Neural progenitor cell (in vitro differentiated cells): ENCODE measurements at regions not wholly inside any gene's neighbourhood (a gene's known extent, or its start where the extent isn't known, plus 50 kb on each side); places are given as distances from the start of the nearest gene placed in this dataset.

Experiments used
- DNase-seq: peaks from one replicate; pipeline ENCODE4 v3.0.0-alpha.2; 2016; ENCODE audit warnings: low spot score
- H2AFZ ChIP-seq: fragments of 200-600 bp; sonication (generic); replicated peaks from 2 replicates; pipeline ENCODE4 v1.6.1; 2016; ENCODE audit warnings: antibody characterized with exemption
- H3F3A ChIP-seq: fragments of 200-600 bp; sonication (generic); 2 replicates; pipeline ENCODE4 v1.6.1; 2016; ENCODE audit warnings: antibody characterized with exemption, low read depth
- H3K27ac ChIP-seq: fragments of 200-600 bp; sonication (generic); 2 replicates; pipeline ENCODE4 v1.5.1; 2016; ENCODE audit warnings: mild to moderate bottlenecking
- H3K27me3 ChIP-seq: fragments of 200-600 bp; sonication (generic); 2 replicates; pipeline ENCODE4 v1.6.1; 2016; ENCODE audit warnings: mild to moderate bottlenecking, moderate library complexity
- H3K36me3 ChIP-seq: fragments of 200-600 bp; sonication (generic); 2 replicates; pipeline ENCODE4 v1.5.1; 2016
- H3K4me1 ChIP-seq: fragments of 200-600 bp; sonication (generic); 2 replicates; pipeline ENCODE4 v1.6.1; 2016; ENCODE audit warnings: mixed run types
- H3K4me2 ChIP-seq: fragments of 200-600 bp; sonication (generic); 2 replicates; pipeline ENCODE4 v1.6.1; 2016
- H3K4me3 ChIP-seq: fragments of 200-600 bp; sonication (generic); 2 replicates; pipeline ENCODE4 v1.5.1; 2016
- H3K79me2 ChIP-seq: fragments of 200-600 bp; sonication (generic); 2 replicates; pipeline ENCODE4 v1.6.1; 2016; ENCODE audit warnings: low read depth
- H3K9ac ChIP-seq: fragments of 200-600 bp; sonication (generic); 2 replicates; pipeline ENCODE4 v1.6.1; 2016
- H3K9me3 ChIP-seq: fragments of 200-600 bp; sonication (generic); 2 replicates; pipeline ENCODE4 v1.5.1; 2016; ENCODE audit warnings: low read depth
- H4K20me1 ChIP-seq: fragments of 200-600 bp; sonication (generic); 2 replicates; pipeline ENCODE4 v1.6.1; 2016; ENCODE audit warnings: low read depth
- H3K27ac Mint-ChIP-seq: 3 replicates; pipeline ENCODE4 v1.8.0; 2021; ENCODE audit warnings: mixed read lengths
- H3K27me3 Mint-ChIP-seq: 2 replicates; pipeline ENCODE4 v1.8.0; 2022; ENCODE audit warnings: low read depth, mild to moderate bottlenecking, inconsistent platforms, moderate library complexity, mixed read lengths; ENCODE audit not compliant: insufficient read depth
- H3K36me3 Mint-ChIP-seq: 3 replicates; pipeline ENCODE4 v1.8.0; 2021; ENCODE audit warnings: mixed read lengths
- H3K4me1 Mint-ChIP-seq: 3 replicates; pipeline ENCODE4 v1.8.0; 2021; ENCODE audit warnings: mixed read lengths
- H3K4me3 Mint-ChIP-seq: 3 replicates; pipeline ENCODE4 v1.8.0; 2021; ENCODE audit warnings: mild to moderate bottlenecking, moderate library complexity, mixed read lengths
- H3K9me3 Mint-ChIP-seq: 3 replicates; pipeline ENCODE4 v1.8.0; 2020; ENCODE audit warnings: mixed read lengths
- CTCF ChIP-seq: fragments of 200-600 bp; sonication (generic); IDR thresholded peaks from 2 replicates; pipeline ENCODE4 v1.5.1; 2017; ENCODE audit warnings: antibody characterized with exemption, mild to moderate bottlenecking
- EZH2 ChIP-seq: fragments of 200-600 bp; sonication (generic); IDR thresholded peaks from 2 replicates; pipeline ENCODE4 v1.6.1; 2017; ENCODE audit warnings: antibody characterized with exemption, mild to moderate bottlenecking, moderate library complexity
- EZH2phosphoT487 ChIP-seq: fragments of 200-600 bp; sonication (generic); IDR thresholded peaks from 2 replicates; pipeline ENCODE4 v1.6.1; 2017; ENCODE audit warnings: antibody characterized with exemption

- TF ChIP-seq EZH2phosphoT487 (no peak), EZH2 (no peak), CTCF (no peak)
- H3K79me2 ChIP-seq, result no peaks in the 10 kb centered on the region
- H3K27me3 Mint-ChIP-seq, result no peaks in the 10 kb centered on the region
- H3K27me3 ChIP-seq, result no peaks in the 10 kb centered on the region
- no peak overlapping the region for H3K27ac ChIP-seq
- no peak overlapping the region for H3K9ac ChIP-seq
- H3K4me1 ChIP-seq, result no peaks in the 10 kb centered on the region
- no peaks in the 10 kb centered on the region for H3K36me3 ChIP-seq
- no peaks in the 10 kb centered on the region for H4K20me1 ChIP-seq
- H3K9me3 Mint-ChIP-seq, result peaks cover 2% of the 10 kb centered on the region
- H3K4me3 ChIP-seq, result no peak overlapping the region
- no peaks in the 10 kb centered on the region for H3K4me1 Mint-ChIP-seq
- no peak overlapping the region for H3K4me2 ChIP-seq
- no peak overlapping the region for H2AFZ ChIP-seq
- H3K9me3 ChIP-seq, result no peaks in the 10 kb centered on the region
- DNase-seq, result no peak
- no peaks in the 10 kb centered on the region for H3K36me3 Mint-ChIP-seq
- no peak overlapping the region for H3K27ac Mint-ChIP-seq
- no peaks in the 10 kb centered on the region for H3F3A ChIP-seq
- H3K4me3 Mint-ChIP-seq, result no peak overlapping the region
Observed at GRCh38 chr11:26244207-26244606, 87.7 kb upstream of the ANO3 start.

GRCh38 chr11:26245046-26245445 is 86.9 kb upstream of the ANO3 start:
- no peaks in the 10 kb centered on the region for H3K36me3 ChIP-seq
- no peaks in the 10 kb centered on the region for H3K4me1 Mint-ChIP-seq
- no peaks in the 10 kb centered on the region for H3K9me3 ChIP-seq
- no peaks in the 10 kb centered on the region for H3F3A ChIP-seq
- no peaks in the 10 kb centered on the region for H3K36me3 Mint-ChIP-seq
- H3K27ac ChIP-seq, result no peak overlapping the region
- no peak overlapping the region for H2AFZ ChIP-seq
- H3K4me1 ChIP-seq, result no peaks in the 10 kb centered on the region
- no peak overlapping the region for H3K4me3 ChIP-seq
- H3K79me2 ChIP-seq, result no peaks in the 10 kb centered on the region
- TF ChIP-seq EZH2 (no peak), CTCF (no peak), EZH2phosphoT487 (no peak)
- H3K27me3 ChIP-seq, result no peaks in the 10 kb centered on the region
- H3K27me3 Mint-ChIP-seq, result no peaks in the 10 kb centered on the region
- no peak for DNase-seq
- no peak overlapping the region for H3K9ac ChIP-seq
- no peak overlapping the region for H3K4me3 Mint-ChIP-seq
- no peaks in the 10 kb centered on the region for H4K20me1 ChIP-seq
- H3K4me2 ChIP-seq, result no peak overlapping the region
- peaks cover 2% of the 10 kb centered on the region for H3K9me3 Mint-ChIP-seq
- H3K27ac Mint-ChIP-seq, result no peak overlapping the region

GRCh38 chr11:26247340-26247739 is 84.6 kb upstream of the ANO3 start:
- H3F3A ChIP-seq, result no peaks in the 10 kb centered on the region
- H3K4me1 ChIP-seq, result no peaks in the 10 kb centered on the region
- H2AFZ ChIP-seq, result no peak overlapping the region
- no peaks in the 10 kb centered on the region for H3K36me3 ChIP-seq
- H3K79me2 ChIP-seq, result no peaks in the 10 kb centered on the region
- no peak overlapping the region for H3K9ac ChIP-seq
- no peaks in the 10 kb centered on the region for H4K20me1 ChIP-seq
- Mint-ChIP-seq H3K4me3 (no peak overlapping the region), H3K36me3 (no peaks in the 10 kb centered on the region), H3K27ac (no peak overlapping the region), H3K27me3 (no peaks in the 10 kb centered on the region), H3K9me3 (peaks cover 2% of the 10 kb centered on the region), H3K4me1 (no peaks in the 10 kb centered on the region)
- no peak overlapping the region for H3K27ac ChIP-seq
- no peak overlapping the region for H3K4me3 ChIP-seq
- no peaks in the 10 kb centered on the region for H3K9me3 ChIP-seq
- no peaks in the 10 kb centered on the region for H3K27me3 ChIP-seq
- TF ChIP-seq EZH2, result no peak
- no peak for TF ChIP-seq CTCF
- DNase-seq, result no peak
- H3K4me2 ChIP-seq, result no peak overlapping the region

GRCh38 chr11:26248661-26249060 is 83.3 kb upstream of the ANO3 start:
- Mint-ChIP-seq H3K27ac (no peak overlapping the region), H3K36me3 (no peaks in the 10 kb centered on the region), H3K27me3 (no peaks in the 10 kb centered on the region), H3K4me1 (no peaks in the 10 kb centered on the region), H3K4me3 (no peak overlapping the region), H3K9me3 (peaks cover 2% of the 10 kb centered on the region)
- Histone ChIP-seq H3K9me3 (no peaks in the 10 kb centered on the region), H3K4me2 (no peak overlapping the region), H3F3A (no peaks in the 10 kb centered on the region), H3K4me3 (no peak overlapping the region), H4K20me1 (no peaks in the 10 kb centered on the region), H3K27me3 (no peaks in the 10 kb centered on the region), H3K36me3 (no peaks in the 10 kb centered on the region), H3K9ac (no peak overlapping the region), H2AFZ (no peak overlapping the region), H3K27ac (no peak overlapping the region), H3K4me1 (no peaks in the 10 kb centered on the region), H3K79me2 (no peaks in the 10 kb centered on the region)
- TF ChIP-seq CTCF (no peak), EZH2phosphoT487 (no peak)
- DNase-seq, result no peak
